Heart right ventricle (tissue), 16 donors: ENCODE measurements at regions not wholly inside any gene's neighbourhood (a gene's known extent, or its start where the extent isn't known, plus 50 kb on each side); places are given as distances from the start of the nearest gene placed in this dataset.

Experiments
- ATAC-seq, 8 donors: fragments of 200-7000 bp; cut with Tn5 transposase; one replicate each; pipeline ENCODE4 v1.9.1; 2020; ENCODE audit warnings: mild to moderate bottlenecking in 8 of 8, moderate library complexity in 8 of 8, moderate number of reproducible peaks in 1 of 8
- DNase-seq, 2 donors: peaks; one replicate each; pipeline ENCODE4 v3.0.0-alpha.2; 2020
- H3K27ac ChIP-seq, 10 donors: fragments of 200-600 bp; sonication (generic) in 2 of 10; one replicate each; pipeline versions ENCODE4 v1.5.0 to v1.8.0; 2020 to 2022; ENCODE audit warnings: mild to moderate bottlenecking in 3 of 10
- H3K27me3 ChIP-seq, 7 donors: fragments of 200-600 bp; one replicate each; pipeline ENCODE4 v1.8.0; 2021 to 2022; ENCODE audit warnings: mild to moderate bottlenecking in 2 of 7
- H3K36me3 ChIP-seq, 9 donors: fragments of 200-600 bp; sonication (generic) in 1 of 9; one replicate each; pipeline versions ENCODE4 v1.5.0 to v1.8.0; 2020 to 2022; ENCODE audit warnings: mild to moderate bottlenecking in 2 of 9
- H3K4me1 ChIP-seq, 9 donors: fragments of 200-600 bp; sonication (generic) in 1 of 9; one replicate each; pipeline versions ENCODE4 v1.5.0 to v1.8.0; 2020 to 2022; ENCODE audit warnings: mild to moderate bottlenecking in 4 of 9
- H3K4me3 ChIP-seq, 10 donors: fragments of 200-600 bp; sonication (generic) in 2 of 10; one replicate each; pipeline versions ENCODE4 v1.5.0 to v1.8.0; 2020 to 2022; ENCODE audit warnings: mild to moderate bottlenecking in 7 of 10, moderate library complexity in 2 of 10
- H3K9me3 ChIP-seq, 11 donors: fragments of 200-600 bp in 10 of 11; sonication (generic) in 2 of 11; one replicate each; pipeline versions ENCODE4 v1.5.0 to v1.8.0; 2013 to 2022; ENCODE audit warnings: mild to moderate bottlenecking in 2 of 11, control low read depth in 1 of 11, moderate library complexity in 1 of 11
- WGBS, 2 donors: extraction: QIAGEN DNeasy Blood & Tissue Kit; methylation state at CpG; one replicate each; pipeline ENCODE4 v1.1.7; 2013; ENCODE audit warnings: inconsistent platforms in 1 of 2; 5-methylcytosine and 5-hydroxymethylcytosine counted together
- intact Hi-C, 10 donors: fragments of 100-400 bp; cut with DNase I; formaldehyde crosslinking; loops; one replicate each; pipeline versions ENCODE4 v1.11.1 to v1.14.2; 2022
- TF ChIP-seq, protein P1 (sequence below), 9 donors: fragments of 200-600 bp; sonication (generic) in 2 of 9; IDR thresholded peaks; one replicate each; pipeline versions ENCODE4 v1.5.0 to v1.8.0; 2021 to 2022; ENCODE audit warnings: antibody characterized with exemption in 9 of 9, mild to moderate bottlenecking in 5 of 9, moderate library complexity in 1 of 9
- donor health status: Arrhythmogenic right ventricular cardiomyopathy.
- donor health status: ischemic (EF 13 %, LVEDD 7.1; RV severe dilation, severe dysfunction).
- donor health status: healthy with polysubstance abuse.
- donor health status: DM: no; HTN: yes; CAD: no.
- donor health status: DM: no; HTN: no; CAD: no.
- donor health status: ischemic (EF 25% LVEDD 6.9; RV normal size, moderate dysfunction).
- donor health status: ischemic (EF 25% LVEDD 5.7; RV mildly dilated, moderate dysfunction).
- donor health status: healthy.
- donor health status: DM: yes; HTN: yes; CAD: no.
- donor health status: Ischemic cardiomyopathy.
- donor health status: ischemic (EF 35%, LVEDD 5.7; RV mildly dilated, moderate dysfunction).
- donor health status: nonischemic (EF 11% LVEDD 7.7; RV severe dilation, severe dysfunction).
- donor health status: DM: yes; HTN: yes; CAD: no.
- donor health status: PGD.
- donor health status: ischemic (EF 29% LVEDD 5.4; RV normal size, mild dysfunction).
- donor health status: nonischemic (EF 23%, LVEDD 6.1; RV moderate dilation, normal function).

DNA sequence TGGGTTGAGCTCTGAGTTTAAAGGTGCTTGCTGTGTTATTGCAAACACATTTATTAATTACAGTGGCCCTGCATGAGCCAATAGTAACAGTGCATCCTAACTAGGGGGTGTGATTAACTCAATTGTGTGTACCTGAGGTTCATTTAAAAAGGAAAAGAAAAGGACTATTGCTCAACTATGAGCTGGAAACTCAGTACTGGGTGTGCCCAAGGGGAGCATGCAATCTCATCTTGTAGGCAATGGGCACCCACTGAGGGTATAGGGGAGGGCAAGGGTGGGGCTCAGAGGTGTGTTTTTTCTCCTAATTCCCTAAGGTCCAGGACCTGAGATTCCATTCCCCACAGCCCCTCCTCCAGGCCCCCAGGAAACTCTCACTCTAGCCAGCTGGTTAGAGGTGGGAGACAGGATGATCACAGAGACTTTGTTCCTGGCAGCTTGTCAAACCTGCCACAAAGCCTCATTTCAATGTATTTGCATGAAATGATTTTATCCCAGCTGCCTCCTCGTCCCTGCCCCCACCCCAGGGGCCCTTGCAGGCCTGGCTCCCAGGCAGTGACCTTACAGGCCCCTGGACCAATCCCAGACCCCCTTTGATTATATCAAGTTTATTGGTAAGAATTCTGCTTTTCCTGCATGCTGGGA is 220.7 kb downstream of the TBC1D2B start:
- Histone ChIP-seq H3K27ac (no peak overlapping the region), H3K9me3 (no peaks in the 10 kb centered on the region), H3K36me3 (no peaks in the 10 kb centered on the region), H3K4me3 (no peak overlapping the region), H3K27me3 (peaks cover 0 to 34% (median 8%) of the 10 kb centered on the region in 7 donors), H3K4me1 (no peaks in the 10 kb centered on the region)
- intact Hi-C loops: no loop called here
- WGBS, 2 donors: 54 to 70% methylated on average over 1 of the region's 1 CpG
- ATAC-seq (no peak), DNase-seq (no peak)
- TF ChIP-seq, protein P1, sequence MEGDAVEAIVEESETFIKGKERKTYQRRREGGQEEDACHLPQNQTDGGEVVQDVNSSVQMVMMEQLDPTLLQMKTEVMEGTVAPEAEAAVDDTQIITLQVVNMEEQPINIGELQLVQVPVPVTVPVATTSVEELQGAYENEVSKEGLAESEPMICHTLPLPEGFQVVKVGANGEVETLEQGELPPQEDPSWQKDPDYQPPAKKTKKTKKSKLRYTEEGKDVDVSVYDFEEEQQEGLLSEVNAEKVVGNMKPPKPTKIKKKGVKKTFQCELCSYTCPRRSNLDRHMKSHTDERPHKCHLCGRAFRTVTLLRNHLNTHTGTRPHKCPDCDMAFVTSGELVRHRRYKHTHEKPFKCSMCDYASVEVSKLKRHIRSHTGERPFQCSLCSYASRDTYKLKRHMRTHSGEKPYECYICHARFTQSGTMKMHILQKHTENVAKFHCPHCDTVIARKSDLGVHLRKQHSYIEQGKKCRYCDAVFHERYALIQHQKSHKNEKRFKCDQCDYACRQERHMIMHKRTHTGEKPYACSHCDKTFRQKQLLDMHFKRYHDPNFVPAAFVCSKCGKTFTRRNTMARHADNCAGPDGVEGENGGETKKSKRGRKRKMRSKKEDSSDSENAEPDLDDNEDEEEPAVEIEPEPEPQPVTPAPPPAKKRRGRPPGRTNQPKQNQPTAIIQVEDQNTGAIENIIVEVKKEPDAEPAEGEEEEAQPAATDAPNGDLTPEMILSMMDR (IDR thresholded peaks at IDR 0.05): no peak

DNA sequence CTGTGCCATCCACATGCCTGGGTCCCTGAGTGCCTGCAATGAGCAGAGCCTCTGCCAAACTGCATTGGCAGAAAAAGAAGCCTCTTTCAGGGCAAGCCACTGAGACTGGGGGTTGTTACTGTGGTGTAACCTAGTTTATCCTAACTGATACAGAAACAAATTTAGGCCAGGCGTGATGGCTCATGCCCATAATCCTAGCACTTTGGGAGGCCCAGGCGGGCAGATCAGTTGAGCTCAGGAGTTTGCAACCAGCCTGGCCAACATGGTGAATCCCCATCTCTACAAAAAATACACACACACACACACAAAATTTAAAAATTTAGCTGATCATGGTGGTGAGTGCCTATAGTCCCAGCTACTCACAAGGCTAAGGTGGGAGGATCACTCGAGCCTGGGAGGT is 221.6 kb downstream of the TBC1D2B start:
- Histone ChIP-seq H3K4me3 (no peak overlapping the region), H3K36me3 (no peaks in the 10 kb centered on the region), H3K4me1 (no peaks in the 10 kb centered on the region), H3K27ac (no peak overlapping the region), H3K9me3 (peaks cover 0 to under 1% (median 0%) of the 10 kb centered on the region in 11 donors), H3K27me3 (peaks cover 0 to 39% (median 7%) of the 10 kb centered on the region in 7 donors)
- TF ChIP-seq, protein P1 (IDR thresholded peaks at IDR 0.05): no peak
- 80 to 90% methylated on average over 3 of the region's 3 CpGs for WGBS, 2 donors
- intact Hi-C loops: no loop called here
- no peak for ATAC-seq
- no peak for DNase-seq

DNA sequence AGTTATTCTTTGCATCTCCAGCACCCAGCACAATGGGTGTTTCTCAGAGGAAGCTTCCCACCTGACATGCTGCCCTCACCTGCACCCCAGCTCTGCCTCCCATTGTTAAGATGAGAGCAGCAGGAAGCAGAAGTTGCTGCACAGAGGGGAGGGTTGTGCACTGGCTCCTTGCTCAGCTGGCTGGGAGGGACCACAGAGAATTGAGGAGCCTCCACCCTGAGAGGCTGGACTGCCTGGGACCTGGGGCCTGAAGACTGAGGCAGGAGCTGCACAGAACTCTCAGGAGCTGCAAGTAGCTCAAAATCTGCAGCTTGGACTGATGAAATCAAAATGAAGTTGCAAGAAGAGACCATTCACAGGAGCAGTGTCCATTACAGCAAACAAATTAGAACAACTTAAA is 222.3 kb upstream of the LINGO1 start:
- DNase-seq (no peak), ATAC-seq (no peak)
- TF ChIP-seq, protein P1 (IDR thresholded peaks at IDR 0.05): no peak
- Histone ChIP-seq H3K36me3 (no peaks in the 10 kb centered on the region), H3K4me3 (no peak overlapping the region), H3K27me3 (peaks cover 0 to 31% (median 3%) of the 10 kb centered on the region in 7 donors), H3K4me1 (no peaks in the 10 kb centered on the region), H3K9me3 (peaks cover 0 to 9% (median 0%) of the 10 kb centered on the region in 11 donors), H3K27ac (no peak overlapping the region)
- intact Hi-C loops: no loop called here

DNA sequence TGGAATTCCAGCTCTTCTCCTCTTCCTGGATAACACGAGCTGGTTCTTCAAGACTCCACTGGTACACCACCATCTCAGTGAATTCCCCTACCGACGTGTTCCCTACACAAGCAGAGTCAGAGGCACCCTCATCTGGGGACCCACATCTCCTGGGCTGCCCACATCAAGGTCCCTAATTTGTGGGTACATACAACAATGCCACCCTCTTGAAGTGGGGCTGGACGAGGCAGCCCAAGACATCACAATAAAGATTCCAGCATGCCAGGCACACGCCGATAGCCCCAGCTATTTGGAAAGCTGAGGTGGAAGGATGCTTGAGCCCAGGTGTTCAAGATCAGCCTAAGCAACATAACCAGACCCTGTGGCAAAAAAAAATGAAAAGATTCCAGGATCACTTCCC is 221.2 kb upstream of the LINGO1 start:
- Histone ChIP-seq H3K27me3 (peaks cover 0 to 30% (median 6%) of the 10 kb centered on the region in 7 donors), H3K4me1 (no peaks in the 10 kb centered on the region), H3K4me3 (no peak overlapping the region), H3K36me3 (no peaks in the 10 kb centered on the region), H3K9me3 (peaks cover 0 to 15% (median 0%) of the 10 kb centered on the region in 11 donors), H3K27ac (no peak overlapping the region)
- DNase-seq (no peak), ATAC-seq (no peak)
- WGBS, 2 donors: 82 to 88% methylated on average over 6 of the region's 6 CpGs
- intact Hi-C loops: no loop called here
- TF ChIP-seq, protein P1 (IDR thresholded peaks at IDR 0.05): no peak
